ACC112 (cell line): ENCODE measurements at regions not wholly inside any gene's neighbourhood (a gene's known extent, or its start where the extent isn't known, plus 50 kb on each side); places are given as distances from the start of the nearest gene placed in this dataset.
A peak's percentile ranks its signal among the peaks of the same experiment; 100 is the strongest.
"Not testable (repeated sequence)": the region's sequence is repeated elsewhere in the genome, so short reads cannot be mapped to it uniquely, and the experiment has no call there.

Experiments used
- H2AFZ ChIP-seq: fragments of 200-600 bp; sonication (generic); one replicate; pipeline ENCODE4 v1.6.0; 2017; ENCODE audit warnings: antibody characterized with exemption, low read length; ENCODE audit not compliant: unreplicated experiment
- H3K27ac ChIP-seq: fragments of 200-600 bp; sonication (generic); 2 replicates; pipeline ENCODE4 v1.5.1; 2014; ENCODE audit warnings: low read depth, mild to moderate bottlenecking, antibody characterized with exemption, low read length, moderate library complexity
- H3K27me3 ChIP-seq: fragments of 200-600 bp; sonication (generic); 2 replicates; pipeline ENCODE4 v1.6.1; 2014; ENCODE audit warnings: mild to moderate bottlenecking, antibody characterized with exemption, low read length, moderate library complexity, mixed read lengths; ENCODE audit not compliant: insufficient read depth
- H3K36me3 ChIP-seq: fragments of 200-600 bp; sonication (generic); 2 replicates; pipeline ENCODE4 v1.6.1; 2016; ENCODE audit warnings: mild to moderate bottlenecking, antibody characterized with exemption, low read length, moderate library complexity, mixed read lengths; ENCODE audit not compliant: insufficient read depth
- H3K4me1 ChIP-seq: fragments of 200-600 bp; sonication (generic); one replicate; pipeline ENCODE4 v1.6.1; 2016; ENCODE audit warnings: low read length, mixed read lengths; ENCODE audit not compliant: insufficient read depth, unreplicated experiment, control insufficient read depth
- H3K4me3 ChIP-seq: fragments of 200-600 bp; sonication (generic); 2 replicates; pipeline ENCODE4 v1.5.1; 2014; ENCODE audit warnings: mild to moderate bottlenecking, low read depth, low read length
- H3K79me2 ChIP-seq: fragments of 200-600 bp; sonication (generic); one replicate; pipeline ENCODE4 v1.6.0; 2016; ENCODE audit warnings: low read length; ENCODE audit not compliant: control insufficient read depth, unreplicated experiment, insufficient read depth

DNA sequence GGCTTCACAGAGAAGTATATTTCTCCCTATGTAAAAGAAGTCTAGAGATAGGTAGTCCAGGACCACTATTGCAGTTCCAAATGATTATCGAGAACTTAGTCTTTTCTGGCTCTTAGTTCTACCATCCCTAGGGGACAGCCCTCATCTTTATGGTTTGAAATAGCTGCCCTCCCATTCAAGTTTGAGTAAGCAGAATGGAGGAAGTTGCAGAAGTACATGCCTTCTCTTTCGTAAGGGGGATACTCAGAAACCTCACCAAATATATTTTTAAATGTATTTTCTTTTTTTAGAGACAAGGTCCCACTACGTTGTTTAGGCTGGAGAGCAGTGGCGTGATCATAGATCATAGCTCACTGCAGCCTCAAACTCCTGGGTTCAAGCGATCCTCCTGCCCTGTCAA lies 236.8 kb upstream of the RREB1 start:
- no peaks in the 10 kb centered on the region for H3K27me3 ChIP-seq
- no peaks in the 10 kb centered on the region for H3K79me2 ChIP-seq
- H3K27ac ChIP-seq, result no peak overlapping the region
- H2AFZ ChIP-seq, result no peak overlapping the region
- no peak overlapping the region for H3K4me3 ChIP-seq
- H3K4me1 ChIP-seq, result no peaks in the 10 kb centered on the region
- H3K36me3 ChIP-seq, result no peaks in the 10 kb centered on the region

DNA sequence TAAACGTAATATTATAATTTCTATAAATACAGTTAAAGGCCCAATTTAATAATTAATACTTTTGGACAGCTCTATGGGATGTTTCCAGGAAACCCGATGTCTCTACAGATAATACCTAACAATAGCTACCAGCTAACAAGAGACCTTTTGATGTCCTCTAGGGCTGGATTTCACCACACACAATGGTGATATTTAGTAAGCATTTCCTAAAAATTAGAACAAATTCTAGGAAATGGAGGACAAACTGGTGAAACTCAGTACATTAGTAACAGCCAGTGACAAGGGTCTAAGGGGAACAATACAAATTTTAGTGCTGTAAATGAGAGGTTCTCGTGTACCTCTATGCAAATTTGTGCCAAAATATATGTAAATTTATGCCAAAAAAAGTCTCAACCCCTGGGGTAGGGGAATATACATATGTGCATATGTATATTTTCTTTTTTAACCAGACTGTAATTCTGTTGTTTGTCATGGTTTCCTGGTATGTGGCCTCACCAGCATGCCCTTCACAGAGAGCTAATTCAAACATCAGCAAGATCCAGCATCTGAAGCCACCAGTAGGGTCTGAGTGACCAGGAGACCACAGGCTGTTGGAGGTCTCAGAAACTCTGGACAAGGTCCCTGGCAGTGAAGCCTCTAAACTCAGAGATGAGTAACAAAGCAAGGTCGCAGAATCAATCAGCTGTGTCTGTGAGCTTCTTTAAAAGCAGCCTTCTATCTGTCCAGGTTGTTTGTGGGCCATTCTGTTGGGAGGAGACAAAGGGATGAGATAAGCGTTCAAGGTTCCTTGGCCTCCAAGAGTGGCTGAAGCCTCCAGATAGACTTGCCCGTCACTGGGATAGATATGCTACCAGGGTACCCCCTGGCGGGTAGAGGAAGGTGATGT lies 235.1 kb upstream of the RREB1 start:
- Histone ChIP-seq H2AFZ (no peak overlapping the region), H3K27me3 (no peaks in the 10 kb centered on the region), H3K79me2 (no peaks in the 10 kb centered on the region), H3K4me1 (no peaks in the 10 kb centered on the region), H3K4me3 (no peak overlapping the region), H3K36me3 (no peaks in the 10 kb centered on the region), H3K27ac (no peak overlapping the region)

- no peaks in the 10 kb centered on the region for H3K4me1 ChIP-seq
- no peaks in the 10 kb centered on the region for H3K79me2 ChIP-seq
- no peak overlapping the region for H2AFZ ChIP-seq
- no peaks in the 10 kb centered on the region for H3K27me3 ChIP-seq
- H3K36me3 ChIP-seq, result no peaks in the 10 kb centered on the region
- no peak overlapping the region for H3K27ac ChIP-seq
- H3K4me3 ChIP-seq, result no peak overlapping the region
Observed at GRCh38 chr6:6873778-6874177, 234.0 kb upstream of the RREB1 start.

- no peak overlapping the region for H3K27ac ChIP-seq
- no peaks in the 10 kb centered on the region for H3K79me2 ChIP-seq
- no peaks in the 10 kb centered on the region for H3K36me3 ChIP-seq
- no peaks in the 10 kb centered on the region for H3K27me3 ChIP-seq
- H3K4me1 ChIP-seq, result peaks cover 8% of the 10 kb centered on the region
- no peak overlapping the region for H3K4me3 ChIP-seq
- no peak overlapping the region for H2AFZ ChIP-seq
Observed at GRCh38 chr6:6875818-6876470, 231.8 kb upstream of the RREB1 start.

DNA sequence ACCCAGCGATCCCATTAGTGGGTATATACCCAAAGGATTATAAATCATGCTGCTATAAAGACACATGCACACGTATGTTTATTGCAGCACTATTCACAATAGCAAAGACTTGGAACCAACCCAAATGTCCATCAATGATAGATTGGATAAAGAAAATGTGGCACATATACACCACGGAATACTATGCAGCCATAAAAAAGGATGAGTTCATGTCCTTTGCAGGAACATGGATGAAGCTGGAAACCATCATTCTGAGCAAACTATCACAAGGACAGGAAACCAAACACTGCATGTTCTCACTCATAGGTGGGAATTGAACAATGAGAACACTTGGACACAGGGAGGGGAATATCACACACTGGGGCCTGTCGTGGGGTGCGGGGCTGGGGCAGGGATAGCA lies 230.0 kb upstream of the RREB1 start:
- H2AFZ ChIP-seq, H3K36me3 ChIP-seq, H3K4me1 ChIP-seq, H3K79me2 ChIP-seq, H3K27me3 ChIP-seq, H3K27ac ChIP-seq, H3K4me3 ChIP-seq: not testable (repeated sequence)

- H2AFZ ChIP-seq, result peak overlapping the region; percentile 26
- H3K36me3 ChIP-seq, result no peaks in the 10 kb centered on the region
- H3K4me3 ChIP-seq, result no peak overlapping the region
- no peaks in the 10 kb centered on the region for H3K27me3 ChIP-seq
- H3K27ac ChIP-seq, result no peak overlapping the region
- H3K4me1 ChIP-seq, result peaks cover 8% of the 10 kb centered on the region
- no peaks in the 10 kb centered on the region for H3K79me2 ChIP-seq
Observed at GRCh38 chr6:6878887-6879585, 228.7 kb upstream of the RREB1 start.

GRCh38 chr6:6879586-6879974 lies 228.2 kb upstream of the RREB1 start:
- H2AFZ ChIP-seq, result peak overlapping the region; percentile 26
- not testable (repeated sequence) for H3K4me1 ChIP-seq, H3K27me3 ChIP-seq, H3K36me3 ChIP-seq, H3K79me2 ChIP-seq, H3K4me3 ChIP-seq, H3K27ac ChIP-seq

- no peaks in the 10 kb centered on the region for H3K79me2 ChIP-seq
- H3K27me3 ChIP-seq, result no peaks in the 10 kb centered on the region
- no peak overlapping the region for H3K4me3 ChIP-seq
- no peak overlapping the region for H3K27ac ChIP-seq
- H3K36me3 ChIP-seq, result no peaks in the 10 kb centered on the region
- H3K4me1 ChIP-seq, result peaks cover 8% of the 10 kb centered on the region
- H2AFZ ChIP-seq, result no peak overlapping the region
Observed at GRCh38 chr6:6880745-6881437, 226.9 kb upstream of the RREB1 start.

- Histone ChIP-seq H3K4me1 (peaks cover 8% of the 10 kb centered on the region), H3K27ac (no peak overlapping the region), H3K36me3 (no peaks in the 10 kb centered on the region), H2AFZ (no peak overlapping the region), H3K27me3 (no peaks in the 10 kb centered on the region), H3K79me2 (no peaks in the 10 kb centered on the region), H3K4me3 (no peak overlapping the region)
Observed at GRCh38 chr6:6881438-6882225, 226.1 kb upstream of the RREB1 start.

- Histone ChIP-seq H3K4me3 (no peak overlapping the region), H3K36me3 (no peaks in the 10 kb centered on the region), H3K27ac (no peak overlapping the region), H3K27me3 (no peaks in the 10 kb centered on the region), H3K79me2 (no peaks in the 10 kb centered on the region), H3K4me1 (peaks cover 8% of the 10 kb centered on the region), H2AFZ (no peak overlapping the region)
Observed at GRCh38 chr6:6882592-6882991, 225.2 kb upstream of the RREB1 start.
